Skin of body (tissue), 1 donor: ENCODE measurements at regions not wholly inside any gene's neighbourhood (a gene's known extent, or its start where the extent isn't known, plus 50 kb on each side); places are given as distances from the start of the nearest gene placed in this dataset.
A peak's percentile ranks its signal among the peaks of the same experiment; 100 is the strongest.
"Not testable (repeated sequence)": the region's sequence is repeated elsewhere in the genome, so short reads cannot be mapped to it uniquely, and the experiment has no call there.

Experiments used
- DNase-seq: peaks from one replicate; lab custom pipeline; 2025; lab: John Stamatoyannopoulos, UW

DNA sequence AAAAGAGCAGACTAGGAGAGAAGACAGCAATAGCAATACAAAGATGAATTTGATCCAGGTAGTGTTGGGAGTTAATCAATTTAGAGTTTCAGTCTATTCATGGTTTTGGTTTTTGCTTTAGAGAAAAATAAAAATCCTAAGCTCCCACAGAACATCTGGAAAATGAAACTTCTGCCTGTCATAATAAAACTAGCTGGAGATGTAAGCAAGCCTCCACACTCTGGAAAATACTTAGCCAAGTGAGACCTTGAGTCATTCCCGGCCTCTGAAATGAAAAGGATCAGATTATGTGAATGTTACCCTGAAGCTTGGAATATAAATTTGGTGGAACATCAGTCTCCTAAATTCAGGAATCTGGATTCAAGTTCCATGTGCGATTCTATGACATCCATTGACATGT, 485.6 kb upstream of the SPRED2 start:
- peak; percentile 32 for DNase-seq

DNA sequence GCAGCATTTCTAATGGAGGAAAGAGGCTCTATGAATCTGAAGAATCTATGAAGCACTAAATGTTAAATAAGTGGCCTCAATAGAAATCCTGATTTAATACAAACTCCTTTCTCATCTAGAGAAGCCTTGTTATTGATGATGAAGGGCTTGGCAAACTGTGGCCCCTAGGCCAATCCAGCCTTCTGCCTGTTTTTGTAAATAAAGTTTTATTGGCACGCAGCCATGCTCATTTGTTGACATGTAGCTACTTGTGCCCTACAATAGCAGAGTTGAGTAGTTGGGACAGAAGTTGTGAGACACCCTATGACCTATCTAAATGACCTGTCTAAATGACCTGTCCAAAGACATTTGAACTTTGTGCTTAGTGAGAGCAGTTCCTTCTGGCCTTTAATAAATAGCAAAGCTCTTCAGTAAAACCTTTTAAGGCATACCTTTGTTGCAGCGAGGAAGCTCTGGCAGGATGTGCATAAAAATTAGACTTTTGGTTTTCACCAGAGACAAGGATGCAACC, 484.4 kb upstream of the SPRED2 start:
- no peak for DNase-seq

DNA sequence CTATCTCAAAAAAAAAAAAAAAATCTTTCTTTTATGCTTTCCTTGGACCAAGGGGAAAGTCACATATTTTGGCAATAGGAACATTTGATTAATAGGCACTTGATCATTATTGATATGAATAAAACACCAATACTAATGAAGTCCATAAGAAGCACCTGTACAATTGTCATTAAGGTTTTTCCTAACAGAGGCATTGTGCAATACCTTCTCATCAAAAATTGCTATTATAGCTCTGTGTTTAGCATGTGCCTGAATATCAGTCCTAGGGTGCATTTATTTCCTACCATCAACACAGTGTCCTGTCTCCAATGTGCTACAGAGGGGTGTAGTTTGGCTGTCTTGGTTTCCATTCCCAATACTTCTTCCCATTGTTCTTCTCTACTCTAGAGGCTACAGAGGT, 483.8 kb upstream of the SPRED2 start:
- DNase-seq, result no peak

DNA sequence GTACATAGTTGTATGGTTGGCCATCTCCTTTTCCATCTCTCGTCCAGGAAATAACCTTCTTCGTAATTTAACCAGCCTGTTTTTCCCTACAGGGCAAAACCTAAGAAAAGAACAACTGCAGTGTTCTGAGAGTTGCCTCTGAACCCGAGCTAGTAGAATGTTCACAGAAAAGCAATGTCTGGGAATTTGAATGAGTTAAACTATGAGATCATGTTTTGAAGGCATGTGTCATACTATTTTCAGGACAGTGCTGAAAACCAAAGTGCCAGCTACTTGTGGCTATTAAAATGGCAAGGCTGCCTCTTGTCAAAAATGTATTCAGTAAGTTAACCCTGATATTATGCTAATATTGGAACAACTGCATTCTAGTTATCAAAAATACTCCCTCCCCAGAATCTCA, 482.9 kb upstream of the SPRED2 start:
- no peak for DNase-seq

DNA sequence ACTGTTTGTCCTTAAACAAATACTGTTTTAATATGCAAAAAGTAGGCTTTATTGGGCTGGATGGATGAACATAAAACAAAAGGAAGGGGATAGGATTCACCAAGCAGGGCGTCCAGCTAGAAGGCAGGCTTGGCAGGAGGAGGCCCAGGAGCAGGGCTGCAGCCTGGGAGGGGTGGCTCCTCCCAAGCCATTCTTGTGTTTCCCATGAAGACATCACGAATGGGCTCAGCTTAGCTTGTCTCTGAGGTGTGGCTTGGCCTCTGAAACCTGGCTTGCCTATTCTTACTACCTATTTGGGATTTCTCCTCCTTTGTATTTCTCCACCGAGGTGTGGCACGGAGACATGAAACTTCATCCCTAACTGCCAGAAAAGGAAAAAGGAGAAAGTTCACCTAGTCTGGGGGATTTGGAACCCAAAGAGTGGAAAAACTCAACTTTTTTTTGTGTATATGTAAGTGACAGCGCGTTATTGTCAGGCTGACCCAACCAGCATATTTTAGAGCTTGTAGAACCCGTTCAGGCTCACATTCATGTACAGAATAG, 481.9 kb upstream of the SPRED2 start:
- DNase-seq, result no peak

DNA sequence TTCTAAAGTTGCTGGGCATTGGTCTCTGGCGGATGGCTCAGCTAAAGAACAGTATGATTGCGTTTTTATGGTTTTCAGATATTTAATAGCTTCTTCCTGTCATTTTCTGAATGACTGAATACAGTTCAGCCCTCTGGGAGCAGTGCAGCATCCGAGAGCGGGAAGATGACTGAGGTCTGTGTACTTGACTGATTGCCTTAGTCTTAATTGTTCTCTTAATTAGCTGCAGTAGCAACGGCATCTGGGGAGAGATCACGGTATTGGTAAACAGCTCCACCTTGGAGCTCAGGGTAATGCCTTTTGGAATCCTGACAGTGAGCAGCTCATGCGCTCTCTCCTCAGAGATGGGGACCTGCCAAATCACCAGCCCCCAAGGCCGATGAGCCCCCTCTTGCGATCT, 481.4 kb upstream of the SPRED2 start:
- peak; percentile 5 for DNase-seq

DNA sequence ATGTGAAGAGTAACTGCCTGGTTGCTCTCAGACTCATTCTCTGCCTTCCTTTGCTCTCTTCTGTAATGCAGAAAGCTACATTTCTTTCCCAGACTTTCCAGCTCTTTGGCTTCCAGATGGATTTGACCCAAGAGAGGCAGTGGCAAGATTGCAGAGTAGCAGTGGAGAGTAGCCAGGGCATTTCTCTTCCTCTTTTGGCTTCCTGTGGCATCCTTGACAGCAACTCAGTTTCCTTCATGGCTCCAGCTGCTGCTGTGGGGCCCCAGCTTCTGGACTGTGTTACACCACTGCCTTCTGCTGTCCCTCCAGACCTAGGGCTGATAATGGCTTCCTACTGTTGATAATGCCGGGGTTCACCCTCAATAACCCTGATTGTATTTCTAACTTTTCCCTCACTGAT, 469.4 kb upstream of the SPRED2 start:
- no peak for DNase-seq

DNA sequence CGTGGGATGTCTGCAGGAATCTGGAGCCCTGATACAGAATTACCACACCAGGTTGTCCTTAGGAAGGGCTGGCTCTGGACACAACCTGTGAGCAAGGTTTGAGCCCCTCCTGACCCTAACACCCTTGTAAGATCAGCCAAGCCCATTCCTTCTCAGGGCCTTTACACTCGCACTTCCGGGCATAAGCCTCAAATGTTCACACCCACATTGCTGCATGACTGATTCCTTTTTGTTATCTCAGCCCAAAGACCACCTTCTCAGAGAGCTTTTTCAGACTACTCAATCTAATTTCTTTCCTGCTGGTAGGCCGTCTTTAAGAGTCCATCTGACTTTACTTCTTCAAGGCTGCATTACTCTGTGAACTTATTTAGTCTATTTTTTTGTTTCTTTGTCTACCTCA, 464.0 kb upstream of the SPRED2 start:
- no peak for DNase-seq

DNA sequence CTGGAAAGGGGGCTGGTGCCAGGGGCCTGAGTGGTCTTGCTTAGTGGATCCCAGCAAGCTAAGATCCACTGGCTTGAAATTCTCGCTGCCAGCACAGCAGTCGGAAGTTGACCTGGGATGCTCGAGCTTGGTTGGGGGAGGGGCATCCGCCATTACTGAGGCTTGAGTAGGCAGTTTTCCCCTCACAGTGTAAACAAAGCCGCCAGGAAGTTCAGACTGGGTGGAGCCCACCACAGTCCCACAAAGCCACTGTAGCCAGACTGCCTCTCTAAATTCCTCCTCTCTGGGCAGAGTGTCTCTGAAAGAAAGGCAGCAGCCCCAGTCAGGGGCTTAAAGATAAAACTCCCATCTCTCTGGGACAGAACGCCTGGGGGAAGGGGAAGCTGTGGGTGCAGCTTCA, 457.7 kb upstream of the SPRED2 start:
- DNase-seq, result not testable (repeated sequence)

DNA sequence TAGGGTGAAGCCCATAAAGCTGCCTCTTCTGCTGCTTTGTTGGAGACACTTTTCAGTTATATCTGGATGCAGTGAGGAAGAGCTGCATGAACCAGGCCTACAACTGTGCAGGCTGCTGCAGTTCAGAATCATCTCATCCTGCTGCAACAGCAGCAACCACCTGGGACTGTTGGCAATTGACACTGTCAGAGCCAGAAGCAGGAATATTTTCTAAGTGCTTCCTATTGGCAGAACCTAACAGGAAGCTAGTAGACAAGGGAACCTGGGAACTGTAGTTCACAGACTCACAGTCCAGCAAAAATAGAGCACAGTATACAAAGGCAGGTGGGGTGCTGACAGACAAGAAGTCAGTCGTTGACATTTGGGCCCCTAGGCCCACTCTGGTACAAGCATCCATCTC, 452.9 kb upstream of the SPRED2 start:
- DNase-seq, result no peak

DNA sequence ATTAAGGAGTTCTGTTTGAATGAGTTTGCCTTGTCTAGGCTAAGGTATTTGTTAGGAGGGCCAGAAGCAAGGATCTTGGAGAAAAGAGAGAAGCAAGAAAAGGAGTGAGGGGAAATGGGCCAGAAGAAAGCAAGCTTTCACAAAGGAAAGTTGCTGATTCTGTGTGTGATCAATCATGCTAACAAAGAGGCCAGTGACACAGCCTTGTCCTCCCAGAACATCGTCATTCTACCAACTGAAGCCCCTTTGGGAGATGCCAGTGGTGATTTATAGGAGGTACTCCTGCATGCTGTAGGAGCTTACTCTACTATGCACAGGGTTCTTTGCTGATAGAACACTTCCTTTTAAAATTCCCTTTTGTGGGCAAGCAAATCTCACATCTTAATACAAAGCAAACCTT, 449.2 kb upstream of the SPRED2 start:
- DNase-seq, result no peak

DNA sequence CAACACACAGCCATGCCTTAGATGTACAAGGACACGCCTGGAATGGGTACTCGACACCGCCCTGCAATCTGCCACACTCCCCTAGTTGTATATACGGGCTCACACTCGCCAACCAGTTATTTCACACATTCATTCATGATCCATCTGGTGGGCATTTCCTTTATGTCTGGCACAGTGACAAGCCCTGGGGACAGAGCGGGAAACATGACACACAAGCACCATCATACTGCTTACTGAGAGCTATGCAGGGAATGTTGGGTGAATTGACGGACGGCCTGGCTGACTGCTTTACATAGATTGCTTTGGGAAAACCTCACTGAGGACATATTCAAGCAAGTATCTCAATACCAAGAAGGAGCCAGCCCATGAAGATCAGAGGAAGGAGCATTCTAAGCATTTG, 448.0 kb upstream of the SPRED2 start:
- peak; percentile 8 for DNase-seq

DNA sequence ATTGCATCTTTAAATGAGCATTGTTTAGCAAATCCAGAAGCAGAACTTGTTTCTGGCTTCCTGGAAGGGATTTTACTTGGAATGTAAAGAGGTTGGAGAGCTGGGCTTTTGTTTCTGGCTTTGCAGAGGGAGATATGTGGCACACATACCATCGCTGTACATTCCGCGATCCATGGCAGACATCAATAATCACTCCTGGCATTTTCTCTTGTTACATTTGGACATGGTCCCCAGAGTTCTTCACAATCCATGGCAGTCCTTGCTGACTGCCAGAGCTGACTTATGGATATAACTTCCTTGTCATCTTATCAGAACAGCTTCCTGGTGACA, 445.6 kb upstream of the SPRED2 start:
- DNase-seq, result peak; percentile 14

DNA sequence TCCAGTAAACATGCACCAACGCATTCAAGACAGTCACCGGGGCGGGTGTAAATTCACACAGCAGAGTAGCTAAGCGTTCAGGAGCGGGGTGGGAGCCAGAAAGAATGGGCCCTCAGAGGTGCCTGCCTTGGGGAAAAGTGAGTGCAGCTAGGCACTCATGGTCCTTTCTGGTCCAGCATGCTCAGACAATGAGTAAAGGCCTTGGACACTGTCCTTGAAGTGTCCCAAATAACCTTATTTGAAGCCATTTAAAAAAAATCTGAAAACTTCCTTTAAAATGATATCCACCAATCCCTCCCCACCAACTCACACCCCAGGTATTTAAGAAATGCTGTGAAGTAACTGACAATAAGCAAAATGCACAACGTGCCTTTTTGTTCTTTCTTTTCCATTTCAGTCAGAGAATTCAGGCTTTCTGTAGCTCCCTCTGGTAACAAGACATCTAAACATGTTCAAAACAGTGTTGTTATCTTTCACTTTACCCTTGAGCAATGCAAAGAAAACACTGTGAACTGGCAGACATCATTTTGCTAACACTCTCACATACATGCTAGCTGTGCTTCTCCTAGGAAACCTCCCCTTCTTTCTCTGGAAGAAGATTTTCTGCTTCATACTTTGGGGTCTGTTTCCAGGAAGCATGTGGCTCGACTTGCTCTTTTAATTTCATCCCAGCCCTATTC, 445.1 kb upstream of the SPRED2 start:
- DNase-seq, result no peak

DNA sequence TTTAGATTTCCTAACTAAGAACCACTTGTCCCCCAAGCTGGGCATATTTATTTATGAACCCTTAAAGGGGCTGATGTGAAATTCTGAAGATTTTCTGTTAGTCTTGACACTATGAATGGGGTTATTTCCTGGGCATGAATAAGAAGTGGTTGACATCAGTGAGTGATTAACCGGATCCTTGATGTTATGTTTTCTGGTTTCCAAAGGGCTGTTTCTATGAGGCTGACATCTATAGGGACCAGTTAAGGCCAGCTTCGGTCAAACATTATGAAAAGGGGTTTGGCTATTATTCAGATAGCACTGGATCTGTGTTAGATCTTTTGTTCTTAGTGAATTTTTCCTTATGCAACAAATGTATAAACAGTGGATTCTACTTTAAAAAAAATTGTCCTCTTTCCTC, 443.7 kb upstream of the SPRED2 start:
- DNase-seq, result no peak

DNA sequence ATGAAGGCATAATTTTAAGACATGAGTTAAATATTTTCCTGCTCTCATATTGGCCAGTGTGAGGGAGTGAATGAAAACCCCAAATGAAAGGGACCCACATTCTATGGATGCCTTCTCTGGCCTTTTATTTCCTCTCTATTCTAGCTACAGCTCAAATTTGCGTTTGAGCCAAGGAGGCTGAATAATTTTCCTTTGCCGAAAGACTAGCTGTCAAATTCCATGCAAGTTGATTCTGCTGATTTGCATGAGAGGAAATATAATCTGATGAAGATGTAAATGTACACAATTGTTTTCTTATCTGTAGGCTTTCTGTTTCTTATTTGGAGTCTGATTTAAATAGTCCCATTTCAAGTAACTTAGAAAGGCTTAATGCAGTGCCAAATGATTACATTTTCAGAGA, 438.4 kb upstream of the SPRED2 start:
- DNase-seq, result no peak

DNA sequence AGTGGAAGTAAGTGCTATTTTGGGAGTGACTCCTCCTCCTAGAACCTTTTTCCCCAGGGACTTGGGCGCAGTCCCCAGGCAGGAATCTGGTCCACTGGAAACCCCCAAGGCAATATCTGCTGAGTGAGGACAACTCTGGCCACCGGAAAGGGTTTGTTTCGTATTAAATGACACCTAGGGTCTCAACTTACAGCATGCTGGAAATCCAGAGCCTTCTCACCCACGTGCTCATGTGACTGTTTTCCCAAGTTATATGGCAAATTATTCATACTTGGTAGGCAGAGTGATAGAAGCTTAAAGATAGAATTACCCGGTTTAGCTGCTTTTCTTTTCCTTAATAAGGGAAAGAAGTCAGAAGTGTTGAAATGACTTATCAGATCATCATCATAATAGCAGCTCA, 436.9 kb upstream of the SPRED2 start:
- DNase-seq, result no peak

DNA sequence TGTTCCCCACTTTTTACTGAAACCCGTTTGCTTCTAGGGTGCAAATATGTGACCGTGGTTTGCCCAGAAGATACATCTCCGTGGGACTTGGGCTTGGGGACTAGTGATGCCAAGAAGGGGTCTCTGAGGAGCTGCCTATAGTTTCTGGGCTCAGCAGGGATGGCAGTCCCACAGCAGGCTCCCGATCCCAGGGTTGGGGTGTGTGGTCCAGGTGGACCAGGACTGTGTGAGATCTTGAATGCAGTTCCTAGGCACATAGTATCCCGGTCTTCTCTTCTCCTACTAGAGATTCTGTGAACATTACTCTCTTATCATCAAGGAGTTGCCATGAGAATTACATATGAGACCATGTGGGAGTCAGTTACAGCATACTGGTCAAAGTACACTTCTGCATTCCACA, 435.8 kb upstream of the SPRED2 start:
- DNase-seq, result no peak

DNA sequence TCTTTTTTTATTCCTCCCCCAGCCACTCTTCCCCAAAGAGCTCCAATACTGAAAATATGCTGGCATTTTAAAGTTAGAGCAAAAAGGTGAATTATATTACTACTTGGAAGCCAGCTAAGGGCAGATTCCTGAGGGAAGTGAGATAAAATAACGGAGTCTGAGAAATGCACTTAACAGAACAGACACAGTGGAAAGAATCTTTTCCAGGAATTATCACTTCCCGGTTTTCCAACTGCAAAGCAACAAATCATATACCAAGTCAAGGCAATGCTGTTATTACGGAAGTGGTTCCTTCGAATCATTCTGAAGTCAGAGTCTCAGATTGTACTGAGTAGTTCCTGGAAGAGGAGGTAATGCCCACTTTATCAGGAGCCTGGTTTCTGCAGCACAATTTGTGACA, 435.0 kb upstream of the SPRED2 start:
- peak; percentile 41 for DNase-seq

DNA sequence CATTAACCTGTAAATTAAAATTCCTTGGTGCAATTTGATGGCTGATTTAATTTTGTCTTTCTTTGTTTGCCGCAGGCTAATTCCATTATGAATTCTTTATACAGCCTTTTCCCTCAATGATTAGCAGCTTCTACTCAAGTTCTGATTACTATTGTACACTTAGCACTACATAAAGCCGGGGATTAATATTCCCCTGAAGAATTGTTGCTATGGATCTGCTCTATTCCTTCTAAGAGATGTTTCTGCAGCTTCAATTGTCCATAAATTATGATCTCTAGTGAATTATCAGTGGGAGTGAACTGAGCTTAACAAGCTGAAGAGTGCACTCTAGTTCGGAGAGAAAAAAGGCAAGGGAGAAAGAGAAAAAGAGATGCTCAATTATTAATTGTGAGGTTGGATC, 433.7 kb upstream of the SPRED2 start:
- DNase-seq, result peak; percentile 63

DNA sequence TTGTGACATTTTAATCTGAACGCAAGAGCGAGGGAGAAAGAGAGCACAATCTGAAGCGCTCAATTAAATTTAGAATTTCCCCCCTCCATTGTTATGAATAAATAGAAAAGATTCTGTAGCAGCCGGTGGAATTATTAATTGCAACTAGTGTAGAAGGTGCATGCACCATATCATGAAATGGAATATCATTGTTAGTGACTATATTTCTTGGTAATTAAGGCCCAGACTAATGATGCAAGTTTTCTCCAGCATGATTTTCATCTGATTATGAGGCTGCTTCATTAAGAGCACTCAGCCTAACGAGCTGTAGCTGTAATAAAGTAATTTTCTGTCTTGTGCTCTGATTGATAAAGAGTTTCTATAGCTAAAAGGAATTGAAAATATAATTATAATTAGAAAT, 432.2 kb upstream of the SPRED2 start:
- DNase-seq, result no peak

DNA sequence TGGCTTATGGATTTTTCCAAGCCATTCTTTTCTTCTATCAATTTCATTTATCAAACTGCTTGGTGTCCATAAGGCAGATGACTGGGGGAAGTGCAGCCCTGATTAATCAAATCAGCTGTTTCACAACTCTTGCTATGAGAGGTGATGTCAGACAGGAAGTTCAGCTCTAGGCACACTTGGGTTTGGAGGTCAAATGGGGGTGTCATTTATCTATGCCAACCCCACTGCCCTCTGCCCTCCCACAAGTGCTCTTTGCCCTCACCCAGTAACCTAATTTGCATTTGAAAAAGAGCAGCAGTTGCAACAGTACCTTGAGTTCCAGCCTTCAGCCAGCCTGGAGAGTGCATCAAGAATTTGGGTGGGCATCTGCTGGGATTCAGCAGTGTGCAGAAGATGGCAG, 431.3 kb upstream of the SPRED2 start:
- DNase-seq, result no peak

DNA sequence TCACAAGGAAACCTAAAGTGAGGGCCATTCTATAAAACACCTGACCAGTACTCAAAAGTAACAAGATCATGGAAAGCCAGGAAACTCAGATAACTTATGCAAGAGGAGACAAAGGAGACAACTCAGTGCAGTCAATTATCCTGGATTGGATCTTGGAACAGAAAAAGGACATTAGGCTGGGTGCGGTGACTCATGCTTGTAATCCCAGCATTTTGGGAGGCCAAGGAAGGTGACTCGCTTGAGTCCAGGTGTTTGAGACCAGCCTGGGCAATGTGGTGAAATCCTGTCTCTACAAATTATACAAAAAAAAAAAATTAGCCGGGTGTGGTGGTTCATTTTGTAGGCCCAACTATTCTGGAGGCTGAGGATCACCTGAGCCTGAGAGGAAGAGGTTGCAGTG, 424.5 kb upstream of the SPRED2 start:
- DNase-seq, result no peak

DNA sequence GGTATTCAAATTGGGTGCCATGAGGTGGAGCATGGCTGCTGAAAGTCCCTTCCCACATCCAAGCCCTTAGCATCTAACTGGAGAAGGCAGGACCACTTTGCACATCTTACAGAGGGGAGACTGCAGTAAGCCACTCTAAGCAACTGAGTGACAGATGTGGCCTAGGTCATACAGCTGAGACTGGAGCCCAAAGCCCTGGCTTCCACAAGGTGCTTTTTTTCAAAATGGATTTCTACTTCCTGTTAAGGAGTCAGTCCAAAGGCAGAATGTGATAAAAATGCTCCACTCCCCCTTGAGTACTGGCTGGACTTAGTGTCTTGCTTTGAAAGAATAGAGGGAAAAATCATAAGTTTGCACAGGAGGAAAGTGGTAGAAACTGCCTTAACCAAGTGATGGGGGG, 424.0 kb upstream of the SPRED2 start:
- no peak for DNase-seq
